T-helper 1 cell (primary cell): ENCODE measurements at regions not wholly inside any gene's neighbourhood (a gene's known extent, or its start where the extent isn't known, plus 50 kb on each side); places are given as distances from the start of the nearest gene placed in this dataset.
"Not testable (repeated sequence)": the region's sequence is repeated elsewhere in the genome, so short reads cannot be mapped to it uniquely, and the experiment has no call there.

Experiments used
- DNase-seq, 5 donors: peaks; one replicate each; pipeline ENCODE4 v3.0.0-alpha.2; 2012 to 2020

DNA sequence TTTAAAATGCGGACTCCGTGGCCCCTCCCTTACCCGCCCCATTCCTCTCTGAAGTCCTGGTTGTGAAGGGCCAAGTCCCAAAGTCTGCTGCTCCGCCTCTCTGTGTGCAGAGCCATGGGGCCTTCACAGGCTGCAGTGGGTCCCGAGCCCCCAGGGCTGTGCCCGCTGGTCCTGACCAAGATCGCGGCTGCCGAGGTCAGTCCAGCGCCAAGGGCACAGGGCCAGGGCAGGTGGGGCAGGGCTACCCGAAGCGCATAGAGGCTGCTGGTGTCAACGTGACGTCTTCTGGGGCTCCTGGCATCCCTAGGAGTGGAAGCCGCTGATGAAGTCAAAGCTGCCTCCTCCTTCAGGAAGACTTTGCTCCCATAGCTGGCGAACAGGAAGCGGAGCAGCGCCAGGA, 858.8 kb downstream of the TUBA3C start:
- DNase-seq: not testable (repeated sequence)

DNA sequence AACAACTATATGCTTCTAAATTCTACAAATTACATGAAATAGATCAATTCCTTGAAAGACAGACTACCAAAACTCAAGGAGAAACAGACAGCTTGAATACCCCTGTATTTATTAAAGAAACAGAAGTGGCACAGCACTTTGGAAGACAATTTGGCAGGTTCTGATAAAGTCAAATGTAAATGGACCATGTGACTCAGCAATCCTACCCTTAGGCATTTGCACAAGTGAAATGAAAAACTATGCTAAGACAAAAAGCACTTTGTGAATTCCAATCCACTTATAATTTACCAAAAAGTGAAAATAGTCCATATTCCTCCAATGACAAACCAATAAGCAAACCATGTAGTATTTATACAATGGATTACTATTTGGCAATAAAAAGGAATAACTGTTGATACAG, 862.0 kb downstream of the TUBA3C start:
- not testable (repeated sequence) for DNase-seq

DNA sequence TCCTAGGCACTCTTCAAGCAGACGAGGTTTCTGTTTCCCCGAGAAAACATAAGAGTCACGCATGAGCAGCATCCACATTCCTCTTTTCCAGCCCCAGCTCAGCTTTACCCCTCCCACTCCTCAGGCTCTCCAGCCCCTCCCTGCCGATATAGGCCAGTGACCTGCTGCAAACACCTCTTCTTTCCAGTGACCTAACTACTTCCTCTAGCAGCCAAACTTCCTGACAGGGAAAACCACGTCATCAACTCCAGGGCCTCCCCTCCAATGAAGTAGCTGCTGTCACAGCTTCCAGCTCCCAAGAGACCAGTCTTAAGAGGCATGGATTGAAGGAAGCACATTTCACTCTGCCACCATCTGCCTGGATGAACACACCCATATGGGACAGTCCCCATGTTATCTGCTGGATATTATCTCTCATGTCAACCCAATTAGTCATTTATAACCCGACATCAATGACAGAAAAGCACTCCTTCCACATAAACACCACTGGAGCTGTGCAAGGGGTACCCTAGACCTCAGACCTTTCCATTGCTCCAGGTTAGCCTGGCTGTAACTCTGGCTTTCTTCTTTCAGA, 878.3 kb downstream of the TUBA3C start:
- not testable (repeated sequence) for DNase-seq

DNA sequence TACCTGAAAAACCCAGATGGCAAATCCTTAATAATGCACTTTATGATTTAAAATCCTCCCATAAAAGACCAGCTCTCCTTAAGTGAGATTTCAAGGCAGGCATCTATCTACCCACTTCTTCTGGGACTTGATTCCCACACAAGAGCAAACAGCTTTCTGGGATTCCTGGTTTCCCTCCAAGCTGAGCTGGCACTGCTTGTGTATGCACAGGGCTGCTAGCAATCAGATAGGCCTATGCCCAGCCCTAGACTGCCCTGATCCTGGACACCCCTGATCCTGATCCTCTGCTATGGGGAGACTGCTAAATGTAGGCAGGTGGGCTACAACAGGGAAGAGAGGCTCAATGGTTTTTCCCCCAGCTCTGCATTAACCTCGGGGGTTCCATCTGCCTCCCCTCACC, 880.7 kb downstream of the TUBA3C start:
- not testable (repeated sequence) for DNase-seq

DNA sequence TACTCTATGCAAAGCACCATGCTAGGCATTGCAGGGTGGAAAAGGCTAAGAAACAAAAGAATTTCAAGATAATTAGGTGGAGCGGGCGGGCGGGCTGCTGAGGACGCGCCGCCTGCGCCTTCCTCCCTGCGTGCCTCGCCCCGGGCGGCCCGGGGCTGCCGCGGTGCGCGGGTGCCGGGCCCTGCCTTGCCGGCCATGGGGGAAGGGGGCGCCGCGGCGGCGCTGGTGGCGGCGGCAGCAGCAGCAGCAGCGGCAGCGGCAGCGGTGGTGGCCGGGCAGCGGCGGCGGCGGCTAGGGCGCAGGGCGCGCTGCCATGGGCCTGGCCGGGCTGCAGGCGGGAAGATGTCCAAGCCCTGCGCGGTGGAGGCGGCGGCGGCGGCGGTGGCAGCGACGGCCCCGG, 884.3 kb downstream of the TUBA3C start:
- DNase-seq: not testable (repeated sequence)

DNA sequence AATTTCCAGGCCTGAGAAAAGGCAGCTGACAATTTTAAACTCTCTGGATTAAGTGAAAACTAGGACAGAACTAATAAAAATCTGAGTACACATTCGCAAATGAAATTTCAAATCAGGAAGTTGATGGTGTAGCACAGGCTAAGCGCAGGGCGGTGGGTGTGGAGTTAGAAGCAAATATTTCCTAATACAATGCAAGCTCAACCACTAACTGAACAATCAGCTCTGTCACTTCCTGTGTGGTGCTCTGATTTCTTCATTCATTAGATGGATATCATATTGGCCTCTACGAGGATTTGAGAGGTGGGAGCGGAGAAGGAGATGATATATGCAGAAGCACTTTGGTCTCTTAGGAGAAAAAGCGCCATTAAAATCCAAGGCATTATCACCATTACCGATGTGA, 885.0 kb downstream of the TUBA3C start:
- DNase-seq: not testable (repeated sequence)

DNA sequence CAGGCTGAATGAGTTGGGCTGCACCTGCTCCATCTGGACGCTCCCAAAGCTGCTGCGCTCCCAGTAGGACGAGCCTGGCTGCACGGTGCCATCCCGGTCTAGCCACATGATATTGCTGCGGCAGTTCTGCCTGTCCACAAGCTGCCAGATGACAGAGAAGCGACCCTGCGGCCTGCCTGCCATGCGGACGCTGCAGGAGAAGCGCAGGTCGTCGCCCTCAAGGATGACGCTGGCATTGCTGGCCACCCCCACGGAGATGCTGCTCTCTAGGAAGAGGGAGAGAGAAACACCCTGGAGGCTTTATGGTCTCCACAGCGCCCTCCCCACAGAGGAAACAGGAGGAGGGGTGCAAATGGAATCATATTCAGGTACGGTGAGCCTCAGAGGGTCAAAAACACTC, 887.3 kb downstream of the TUBA3C start:
- DNase-seq: not testable (repeated sequence)

DNA sequence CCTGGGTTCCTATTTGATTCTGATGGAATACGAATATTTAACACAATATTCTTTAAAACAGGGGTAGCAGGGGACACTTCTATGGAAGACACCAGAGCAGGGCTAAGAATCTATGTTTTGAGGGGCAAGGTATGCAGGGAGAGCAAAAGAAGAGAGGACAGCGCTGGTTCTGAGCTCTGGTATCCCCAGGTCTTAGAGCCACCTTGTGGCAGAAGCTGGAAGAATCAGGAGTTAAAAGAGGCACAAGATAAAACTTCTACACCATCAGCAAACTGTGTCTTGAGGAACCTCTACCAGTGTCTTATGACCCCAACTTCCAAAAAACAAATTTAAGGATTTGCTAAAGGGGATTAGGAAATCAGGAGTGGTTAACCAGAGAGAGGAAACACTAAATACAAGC, 894.8 kb downstream of the TUBA3C start:
- not testable (repeated sequence) for DNase-seq

DNA sequence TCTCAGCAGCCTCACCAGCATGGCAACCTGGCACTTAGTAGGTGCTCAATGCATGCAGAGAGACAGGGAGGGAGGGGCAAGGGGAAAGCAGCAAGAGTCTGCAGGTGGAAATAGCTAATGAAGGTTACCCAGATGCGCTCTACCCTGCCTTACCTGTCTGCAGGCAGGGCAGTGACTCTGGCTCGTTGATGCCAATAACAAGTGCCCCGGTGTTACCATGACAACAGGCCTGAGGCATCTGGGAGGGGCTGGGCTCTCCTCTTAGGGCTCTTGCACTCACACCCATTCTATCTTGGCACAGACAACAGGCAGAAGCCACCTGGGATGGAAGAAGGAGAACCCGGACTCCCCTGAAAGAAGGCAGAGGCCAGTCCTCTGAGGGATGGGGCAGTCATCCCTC, 896.0 kb downstream of the TUBA3C start:
- not testable (repeated sequence) for DNase-seq

DNA sequence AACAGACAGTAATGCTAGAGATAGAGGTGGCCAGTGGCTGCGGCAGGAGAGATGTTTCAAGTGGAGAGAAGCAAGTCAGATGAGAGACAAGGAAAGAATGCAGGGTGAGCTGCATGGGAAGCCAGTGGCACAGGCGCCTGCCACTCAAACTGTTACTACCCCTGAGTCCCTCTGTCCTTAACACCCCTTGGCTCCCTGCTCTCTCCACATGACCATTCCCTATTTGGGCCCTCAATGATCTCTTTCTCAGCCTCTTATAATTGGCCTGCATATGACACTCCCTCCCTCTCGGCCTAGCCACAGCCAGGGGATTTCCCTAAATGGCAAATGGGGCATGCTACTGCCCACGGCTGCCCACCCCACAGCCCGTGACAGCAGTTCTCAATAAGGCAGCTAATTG, 897.6 kb downstream of the TUBA3C start:
- not testable (repeated sequence) for DNase-seq

DNA sequence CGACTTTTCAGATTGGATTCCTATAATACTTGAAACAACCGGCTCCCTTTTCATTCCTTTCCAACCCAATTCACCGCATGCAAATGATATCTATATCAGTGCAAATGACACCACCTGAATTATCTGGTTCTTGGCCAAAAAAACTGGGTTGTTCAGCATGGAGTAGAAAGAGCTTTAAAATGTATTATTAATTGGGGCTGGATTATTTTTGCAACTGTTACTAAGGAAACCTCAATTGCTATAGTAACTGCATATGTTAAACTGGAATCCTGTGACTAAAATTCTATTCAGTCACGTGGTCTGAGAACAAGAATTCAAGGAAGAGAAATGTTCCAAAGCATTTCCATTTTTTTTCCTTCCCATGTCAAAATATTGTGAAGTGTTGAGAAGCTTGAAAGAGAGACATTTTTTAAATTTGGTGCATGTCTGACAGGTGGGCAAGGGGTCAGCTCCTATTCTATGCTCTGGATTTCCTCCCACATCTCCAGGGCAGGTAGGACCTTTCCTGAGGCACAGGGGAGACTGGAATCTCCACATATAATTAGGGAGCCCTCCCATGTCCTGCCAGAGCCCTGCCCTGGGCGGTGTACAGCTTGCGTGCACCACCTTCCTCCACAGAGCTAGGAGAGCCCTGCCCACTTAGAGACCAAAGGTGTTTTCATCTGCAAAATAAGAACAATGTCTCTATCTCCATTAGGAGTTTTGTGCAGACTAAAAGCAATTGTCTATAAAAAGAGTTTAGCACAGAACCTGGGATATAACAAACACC, 899.6 kb downstream of the TUBA3C start:
- not testable (repeated sequence) for DNase-seq

DNA sequence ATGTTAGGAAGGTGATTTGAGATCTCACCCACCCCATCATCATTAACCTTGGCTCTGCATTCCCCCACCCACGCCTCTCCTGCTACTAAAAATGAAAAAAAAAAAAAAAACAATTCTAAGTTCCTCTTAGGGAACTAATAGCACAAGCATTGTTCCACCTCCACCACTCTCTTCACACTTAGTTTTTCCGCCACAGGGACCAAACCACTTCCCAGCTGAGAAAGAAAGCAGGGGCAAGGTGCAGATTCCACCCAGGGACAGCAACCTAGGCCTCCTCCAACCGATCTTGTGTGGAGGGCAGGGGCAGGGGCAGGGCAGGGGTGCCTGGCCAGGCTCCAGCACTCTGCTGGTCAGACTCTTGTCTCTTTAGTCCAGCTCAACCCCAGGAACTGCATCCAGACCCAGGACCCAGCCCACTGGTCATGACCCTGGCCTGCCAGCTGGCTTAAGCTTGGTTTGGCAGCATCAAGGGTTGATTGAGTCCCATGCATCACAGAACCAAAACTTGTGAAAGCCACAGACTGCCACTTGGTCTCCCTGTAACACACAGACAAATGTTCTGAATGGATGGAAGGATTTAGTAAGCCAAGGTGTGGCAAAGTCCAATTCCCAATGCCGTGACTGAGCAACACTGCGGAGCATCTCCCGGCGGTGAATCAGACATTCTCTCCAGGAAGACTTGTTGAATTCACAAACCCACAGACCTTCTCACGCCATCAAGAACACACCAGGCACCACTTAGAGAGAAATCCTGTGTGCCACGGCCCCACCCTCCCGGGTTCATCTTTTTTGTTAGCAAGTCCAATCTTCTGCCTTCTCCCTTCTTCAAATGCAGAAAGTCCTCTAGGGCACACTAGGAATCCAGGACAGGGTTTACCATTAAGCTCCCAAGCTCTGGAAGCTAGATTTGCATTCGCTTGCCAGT, 900.5 kb downstream of the TUBA3C start:
- DNase-seq: not testable (repeated sequence)

DNA sequence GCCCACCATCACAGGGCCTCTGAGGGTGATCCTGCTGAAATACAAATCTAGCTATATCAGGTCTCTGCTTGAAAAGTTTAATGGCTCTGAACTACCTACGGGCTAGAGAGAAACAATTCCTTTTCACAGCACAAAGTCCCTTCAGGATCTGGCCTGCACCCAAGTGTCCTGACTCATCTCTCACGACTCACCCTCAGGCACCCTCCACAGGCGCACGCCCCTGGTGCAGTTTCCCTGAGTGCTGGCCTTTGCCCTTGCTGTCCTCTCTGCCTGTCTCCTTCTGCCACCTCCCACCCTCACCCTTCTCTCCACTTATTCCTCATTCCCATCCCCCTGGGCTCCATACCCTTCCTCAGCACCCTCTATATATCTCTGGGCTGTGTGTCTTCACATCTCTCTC, 901.7 kb downstream of the TUBA3C start:
- DNase-seq: not testable (repeated sequence)

DNA sequence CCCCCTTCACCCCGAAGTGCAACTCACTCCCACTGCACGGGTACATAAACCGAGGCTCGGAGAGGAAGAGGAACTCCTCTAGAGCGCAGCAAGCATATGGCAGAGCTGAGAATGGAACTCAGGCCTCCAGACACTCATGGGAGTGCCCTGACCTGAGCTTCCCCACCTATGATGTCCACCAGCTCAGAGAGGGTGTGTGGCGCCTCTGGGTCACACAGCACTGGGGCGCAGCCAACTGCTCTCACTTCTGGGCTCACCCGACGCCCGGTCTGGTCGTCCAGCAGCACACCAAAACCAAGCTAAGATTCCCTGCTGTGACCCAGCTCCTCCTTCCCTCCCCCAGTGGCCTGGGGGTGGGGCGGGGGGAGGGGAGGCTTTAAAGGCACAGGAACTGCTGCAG, 904.3 kb downstream of the TUBA3C start:
- DNase-seq: not testable (repeated sequence)

DNA sequence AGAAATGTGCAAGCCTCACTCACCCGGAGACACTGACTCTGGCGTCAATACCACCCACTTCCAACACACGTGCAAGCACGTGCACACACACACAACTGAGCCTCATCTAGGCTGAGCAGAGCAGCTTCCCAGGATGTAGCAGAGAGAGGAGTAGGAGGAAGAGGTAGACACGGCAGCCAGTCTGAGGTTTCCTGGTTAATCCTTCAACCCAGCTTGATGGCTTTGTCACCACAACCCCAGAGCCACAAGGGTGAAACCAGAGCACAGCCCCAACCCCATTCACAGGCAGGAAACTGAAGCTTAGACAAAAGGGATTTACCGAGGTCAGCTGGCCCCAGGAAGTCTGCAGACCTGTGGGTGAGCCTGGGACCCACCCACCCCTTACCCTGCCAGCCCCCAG, 905.3 kb downstream of the TUBA3C start:
- not testable (repeated sequence) for DNase-seq

DNA sequence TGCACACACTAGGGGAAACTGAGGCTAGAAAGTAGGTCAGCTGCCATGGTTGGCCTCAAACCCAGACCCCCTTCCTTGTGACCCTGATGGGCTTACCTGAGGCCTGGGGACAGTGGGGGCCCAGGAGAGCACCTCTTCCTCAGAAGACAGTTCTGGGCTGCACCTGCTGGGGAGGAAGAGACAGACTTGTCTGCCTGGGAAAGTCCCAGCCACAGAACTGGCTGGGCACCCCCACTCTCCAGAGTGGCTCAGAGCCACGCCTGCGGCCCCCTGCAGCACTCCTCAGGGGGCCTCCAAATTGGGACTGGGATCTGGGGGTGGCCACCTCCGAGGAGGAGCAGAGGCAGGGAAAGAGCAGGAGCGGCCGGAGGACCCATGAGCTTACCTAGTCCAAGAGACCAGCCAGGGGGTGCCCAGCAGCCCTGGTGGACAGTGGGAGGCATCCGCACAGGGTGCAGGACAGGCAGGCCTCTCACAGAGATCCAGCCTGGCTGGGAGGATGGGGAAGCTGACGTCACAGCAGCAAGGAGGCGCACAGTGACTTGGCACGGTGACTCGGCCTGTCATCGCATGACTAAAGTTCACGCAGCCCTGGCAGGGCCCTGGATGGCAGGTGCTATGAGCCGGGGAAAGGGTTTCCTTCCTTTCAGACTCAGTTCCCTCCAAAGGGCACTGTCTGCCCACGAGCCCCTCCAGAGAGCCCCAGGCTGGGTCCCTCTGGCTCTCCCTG, 907.7 kb downstream of the TUBA3C start:
- not testable (repeated sequence) for DNase-seq

DNA sequence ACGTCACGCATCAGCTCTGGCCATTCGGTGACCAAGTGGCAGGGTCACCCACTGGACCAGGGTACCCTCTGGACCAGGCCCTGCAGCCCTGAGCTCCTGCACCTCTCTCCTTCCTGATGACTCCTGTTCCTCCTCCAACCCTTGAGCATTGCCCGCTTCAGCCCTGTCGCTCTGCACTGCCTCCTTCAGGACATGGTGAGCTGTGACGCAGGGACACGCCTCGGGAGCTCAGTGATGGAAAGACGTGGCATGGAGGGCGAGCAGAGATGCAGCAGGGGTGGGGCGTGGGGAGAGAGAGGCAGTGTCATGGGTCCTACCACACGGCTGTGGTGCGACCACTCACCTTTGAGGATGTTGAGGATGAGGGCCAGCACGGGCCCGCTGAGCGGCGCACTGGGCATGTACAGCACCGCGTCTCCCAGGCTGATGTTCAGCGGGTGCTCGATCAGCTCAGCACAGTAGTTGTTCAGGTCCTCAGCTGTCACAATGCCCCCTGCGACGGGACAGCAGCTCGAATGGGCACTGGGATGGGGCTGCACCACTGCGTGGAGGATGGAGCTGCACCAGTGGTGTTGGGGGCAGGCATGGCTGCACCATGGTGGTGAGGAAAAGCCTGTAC, 922.7 kb downstream of the TUBA3C start:
- not testable (repeated sequence) for DNase-seq

DNA sequence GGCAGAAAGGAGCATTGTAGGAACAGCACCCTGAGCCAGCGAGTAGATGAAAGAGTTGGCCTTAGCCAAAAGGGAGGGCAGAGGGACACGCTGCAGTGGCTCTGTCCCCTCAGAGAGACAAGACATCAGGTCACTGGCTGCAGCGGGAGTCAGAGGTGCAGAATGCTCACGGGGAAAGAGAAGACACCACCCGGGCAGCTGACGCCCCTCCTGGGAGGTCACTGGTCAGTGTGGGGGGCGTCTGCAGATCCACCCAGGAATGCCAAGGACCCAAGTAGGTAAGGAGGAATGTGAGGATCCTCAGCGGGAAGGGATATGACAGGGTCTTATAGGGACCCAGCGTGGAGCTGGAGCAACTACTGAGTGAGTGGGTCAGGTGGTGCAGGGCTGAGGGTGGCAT, 923.9 kb downstream of the TUBA3C start:
- DNase-seq: not testable (repeated sequence)

DNA sequence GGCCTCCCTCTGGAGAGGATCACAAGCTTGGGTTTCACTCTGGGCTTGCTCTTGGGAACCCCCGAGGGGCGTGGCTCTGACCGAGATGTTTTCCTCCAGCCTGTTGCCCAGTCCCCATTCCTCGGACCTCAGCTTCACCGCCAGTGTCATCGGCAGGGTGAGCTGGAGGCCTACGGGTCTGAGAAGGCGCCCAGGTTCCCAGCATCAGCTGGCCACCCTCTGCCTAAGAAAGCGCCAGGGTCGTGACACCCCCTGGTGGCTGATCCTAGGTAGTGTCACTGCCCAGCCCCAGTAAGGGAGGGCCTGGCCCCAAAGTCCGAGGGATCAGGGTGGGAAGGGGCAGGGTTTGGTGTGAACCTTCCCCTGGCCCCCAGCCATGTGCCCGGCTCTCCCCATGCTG, 928.8 kb downstream of the TUBA3C start:
- DNase-seq: not testable (repeated sequence)

DNA sequence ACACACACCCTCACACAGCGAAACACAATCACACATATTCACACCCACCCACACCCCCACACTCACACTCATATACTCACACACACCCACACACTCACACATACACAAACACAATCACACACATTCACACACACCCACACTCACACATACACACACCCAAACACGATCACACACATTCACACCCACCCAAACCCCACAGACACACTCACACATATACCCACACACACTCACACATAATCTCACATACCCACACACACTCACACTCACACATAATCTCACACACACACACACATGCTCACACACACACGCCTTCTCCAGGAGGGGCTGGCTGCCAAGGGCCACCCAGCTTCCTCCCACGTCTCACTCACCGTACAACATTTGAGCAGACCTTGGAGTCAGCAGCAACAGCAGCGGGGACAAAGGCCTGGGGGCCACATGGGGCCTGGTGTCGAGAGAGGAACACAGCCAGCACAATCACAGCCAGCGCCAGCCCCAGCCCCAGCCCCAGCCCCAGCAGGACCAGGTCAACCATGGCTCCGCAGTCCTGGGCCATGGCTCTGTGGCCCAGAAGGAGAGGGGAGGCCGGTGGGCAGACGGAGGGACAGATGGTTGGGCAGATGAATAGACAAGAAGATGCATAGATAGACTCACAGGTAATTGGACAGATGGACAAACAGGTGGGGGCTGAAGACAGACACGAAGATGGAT, 932.9 kb downstream of the TUBA3C start:
- DNase-seq: not testable (repeated sequence)

DNA sequence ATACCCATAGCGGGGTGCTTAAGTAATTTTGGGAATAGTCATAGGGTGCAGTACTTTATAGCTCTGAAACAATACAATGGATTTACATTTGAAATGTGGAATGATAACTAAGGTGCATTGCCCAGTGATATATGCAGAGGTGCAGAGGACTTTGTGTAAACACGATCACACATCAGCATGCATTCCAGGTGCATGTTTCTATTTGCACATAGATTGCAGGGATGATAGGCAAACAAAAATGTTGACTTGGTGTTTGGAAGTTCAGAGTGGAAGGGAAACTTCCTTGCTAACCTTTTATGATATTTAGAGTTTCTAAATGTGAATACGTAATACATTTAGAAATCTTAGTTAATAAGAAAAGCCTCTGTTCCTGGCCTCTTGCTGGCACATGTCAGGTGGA, 941.5 kb downstream of the TUBA3C start:
- not testable (repeated sequence) for DNase-seq
